ENCODE measurements at regions not wholly inside any gene's neighbourhood (a gene's known extent, or its start where the extent isn't known, plus 50 kb on each side); places are given as distances from the start of the nearest gene placed in this dataset.

DNA sequence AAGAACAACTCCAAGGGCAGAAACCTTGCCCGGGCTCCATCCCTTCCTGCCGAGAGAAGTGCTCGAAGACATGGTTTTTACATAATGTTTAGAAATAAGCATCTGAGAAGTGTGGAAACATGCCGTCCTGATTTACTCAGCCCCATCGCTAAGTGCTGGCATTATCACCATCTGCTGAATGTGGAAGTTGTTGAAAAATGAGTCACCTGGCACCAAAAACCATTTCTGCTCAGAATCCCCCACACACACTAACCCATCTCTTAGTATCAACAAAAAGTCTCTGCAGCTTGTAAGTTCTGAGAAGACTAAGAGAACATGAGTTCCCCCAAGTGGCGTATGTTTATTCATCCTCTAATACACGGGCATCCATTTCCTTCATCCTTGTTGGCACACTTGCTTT is 51.0 kb upstream of the ARL8B start:
- in situ Hi-C loops (cut with MboI; ENCODE audit: low sequenced_read_pairs in 4 of 4), result no loop called here
- Histone ChIP-seq H3K9me3 (no peaks in the 10 kb centered on the region), H3K4me1 (peaks cover 9 to 10% of the 10 kb centered on the region in 2 donors), H3K4me3 (no peak overlapping the region), H3K27me3 (no peaks in the 10 kb centered on the region), H3K27ac (no peak overlapping the region), H3K36me3 (no peaks in the 10 kb centered on the region)
- intact Hi-C loops (cut with DNase I; ENCODE audit: low total_unique reads), result loop anchor here (5.0 kb wide), 1 partner anchor 354 kb away; no protein-coding TSS in a partner anchor
- TF ChIP-seq, protein P1, sequence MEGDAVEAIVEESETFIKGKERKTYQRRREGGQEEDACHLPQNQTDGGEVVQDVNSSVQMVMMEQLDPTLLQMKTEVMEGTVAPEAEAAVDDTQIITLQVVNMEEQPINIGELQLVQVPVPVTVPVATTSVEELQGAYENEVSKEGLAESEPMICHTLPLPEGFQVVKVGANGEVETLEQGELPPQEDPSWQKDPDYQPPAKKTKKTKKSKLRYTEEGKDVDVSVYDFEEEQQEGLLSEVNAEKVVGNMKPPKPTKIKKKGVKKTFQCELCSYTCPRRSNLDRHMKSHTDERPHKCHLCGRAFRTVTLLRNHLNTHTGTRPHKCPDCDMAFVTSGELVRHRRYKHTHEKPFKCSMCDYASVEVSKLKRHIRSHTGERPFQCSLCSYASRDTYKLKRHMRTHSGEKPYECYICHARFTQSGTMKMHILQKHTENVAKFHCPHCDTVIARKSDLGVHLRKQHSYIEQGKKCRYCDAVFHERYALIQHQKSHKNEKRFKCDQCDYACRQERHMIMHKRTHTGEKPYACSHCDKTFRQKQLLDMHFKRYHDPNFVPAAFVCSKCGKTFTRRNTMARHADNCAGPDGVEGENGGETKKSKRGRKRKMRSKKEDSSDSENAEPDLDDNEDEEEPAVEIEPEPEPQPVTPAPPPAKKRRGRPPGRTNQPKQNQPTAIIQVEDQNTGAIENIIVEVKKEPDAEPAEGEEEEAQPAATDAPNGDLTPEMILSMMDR (IDR thresholded peaks at IDR 0.05 in 4 of 5, conservative IDR thresholded peaks at IDR 0.05 in 1 of 5), result no peak
- TF ChIP-seq POLR2A (IDR thresholded peaks at IDR 0.05), result no peak
- ATAC-seq, result no peak
- no peak for DNase-seq

DNA sequence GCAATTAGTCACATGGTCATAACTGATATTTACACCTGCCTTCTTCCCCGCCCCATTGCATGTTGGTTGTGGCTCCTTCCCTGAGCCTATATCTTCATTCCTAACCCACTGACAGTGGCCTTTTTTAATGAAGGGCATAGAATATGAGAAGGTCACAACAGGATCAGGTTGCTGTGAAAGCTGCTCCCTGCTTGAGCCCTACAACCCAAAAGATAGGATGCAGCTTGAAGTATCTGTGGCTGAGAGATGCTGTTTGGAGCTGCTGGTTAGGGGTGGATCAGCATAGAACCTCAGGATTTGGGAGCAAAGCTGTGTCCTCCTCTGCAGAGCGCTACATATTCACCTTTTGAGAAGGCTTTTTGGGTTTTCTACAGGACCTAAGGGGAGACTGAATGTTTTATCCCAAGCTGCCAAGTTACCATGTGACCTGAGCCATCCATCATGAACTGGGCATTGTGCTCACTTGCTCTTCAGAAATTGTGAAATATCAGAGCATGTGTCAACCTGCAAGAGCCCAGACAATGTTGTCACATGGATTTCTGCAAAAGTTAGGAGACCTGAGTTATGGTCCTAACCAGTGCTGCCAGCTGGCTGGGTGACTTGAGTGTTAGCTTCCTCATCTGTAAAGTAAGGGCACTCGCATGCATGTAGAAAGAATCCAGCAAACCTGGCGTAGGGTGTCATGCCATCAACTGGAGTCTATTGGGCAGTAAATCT is 49.8 kb upstream of the ARL8B start:
- intact Hi-C loops (cut with DNase I; ENCODE audit: low total_unique reads), result loop anchor here (1.0 to 5.0 kb wide), 5 partner anchors 15 to 355 kb away; partner anchors contain the start of gene ARL8B
- Histone ChIP-seq H3K4me1 (peaks cover 9 to 10% of the 10 kb centered on the region in 2 donors), H3K9me3 (no peaks in the 10 kb centered on the region), H3K27ac (peak overlapping the region; percentile 63 to 85 (median 69)), H3K36me3 (no peaks in the 10 kb centered on the region), H3K4me3 (no peak overlapping the region), H3K27me3 (no peaks in the 10 kb centered on the region)
- peak; percentile 96 to 98 for ATAC-seq
- in situ Hi-C loops (cut with MboI; ENCODE audit: low sequenced_read_pairs in 4 of 4), result no loop called here
- TF ChIP-seq POLR2A (IDR thresholded peaks at IDR 0.05), result no peak
- TF ChIP-seq, protein P1 (IDR thresholded peaks at IDR 0.05 in 4 of 5, conservative IDR thresholded peaks at IDR 0.05 in 1 of 5), result no peak
- DNase-seq, result peak; percentile 79 to 90

All from gastrocnemius medialis (tissue), 4 donors.